HL-60 (cell line): ENCODE measurements at regions not wholly inside any gene's neighbourhood (a gene's known extent, or its start where the extent isn't known, plus 50 kb on each side); places are given as distances from the start of the nearest gene placed in this dataset.

Experiments used
- CTCF ChIP-seq: IDR thresholded peaks from one replicate; pipeline ENCODE4 v1.5.1; 2011; ENCODE audit warnings: low read length, control low read depth, inconsistent platforms; ENCODE audit not compliant: insufficient read depth
- GABPA ChIP-seq: IDR thresholded peaks from 2 replicates; pipeline ENCODE4 v1.6.1; 2012; ENCODE audit warnings: low read depth
- POLR2AphosphoS5 ChIP-seq: IDR thresholded peaks from 2 replicates; pipeline ENCODE4 v1.6.1; 2012; ENCODE audit warnings: low read depth
- REST ChIP-seq: IDR thresholded peaks from 2 replicates; pipeline ENCODE4 v1.6.1; 2012; ENCODE audit warnings: low read depth; ENCODE audit not compliant: insufficient replicate concordance

GRCh38 chr6:101116337-101116736 is 235.2 kb upstream of the ASCC3 start:
- TF ChIP-seq CTCF (no peak), GABPA (no peak), POLR2AphosphoS5 (no peak), REST (no peak)
